GM21619 (cell line): ENCODE measurements at regions not wholly inside any gene's neighbourhood (a gene's known extent, or its start where the extent isn't known, plus 50 kb on each side); places are given as distances from the start of the nearest gene placed in this dataset.
"Not testable (repeated sequence)": the region's sequence is repeated elsewhere in the genome, so short reads cannot be mapped to it uniquely, and the experiment has no call there.

Source experiments
- ATAC-seq: cut with Tn5 transposase; IDR thresholded peaks from one replicate; pipeline ENCODE4 v1.9.1; 2021; ENCODE audit not compliant: unreplicated experiment

DNA sequence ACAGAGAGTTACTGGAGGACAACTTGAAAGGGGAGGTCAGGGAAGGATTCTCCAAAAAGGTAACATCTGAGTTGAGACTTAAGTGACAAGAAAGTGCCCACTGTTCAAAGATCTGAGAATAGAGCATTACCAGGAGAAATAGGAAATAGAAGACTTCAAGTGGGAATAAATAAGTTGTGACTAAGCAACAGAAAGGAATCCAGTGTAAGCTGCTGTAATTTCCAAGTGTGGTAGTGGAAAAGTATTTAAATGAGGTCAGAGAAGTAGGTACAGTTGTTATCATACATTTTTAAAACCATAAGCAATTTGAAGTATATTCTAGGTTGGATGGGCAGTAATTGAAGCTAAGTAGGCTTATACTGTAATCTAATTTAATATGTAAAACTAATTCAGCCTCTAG is 211.9 kb downstream of the FBXO8 start:
- ATAC-seq, result no peak

DNA sequence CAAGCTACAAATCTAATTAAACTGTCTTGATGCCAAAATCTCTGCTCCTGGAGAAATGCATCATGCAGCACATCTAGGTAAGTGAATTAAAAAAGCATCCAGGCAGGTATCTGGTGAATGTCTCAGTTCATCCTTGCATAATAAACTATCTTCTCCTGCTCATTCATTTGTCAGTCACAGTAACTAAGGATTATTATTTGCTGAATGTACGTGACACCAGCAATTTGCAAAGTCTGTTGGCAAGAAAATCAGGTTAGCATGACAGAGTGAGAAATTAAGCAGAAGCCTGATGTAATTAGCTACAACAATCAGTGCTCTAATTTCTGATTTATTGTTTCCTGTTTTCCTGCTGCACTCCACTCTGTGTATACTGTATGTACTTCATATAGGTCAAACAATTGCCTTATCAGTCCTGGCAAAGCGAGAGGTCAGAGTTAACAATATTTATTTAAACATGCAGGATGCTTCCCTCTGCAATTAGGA is 213.6 kb downstream of the FBXO8 start:
- no peak for ATAC-seq

DNA sequence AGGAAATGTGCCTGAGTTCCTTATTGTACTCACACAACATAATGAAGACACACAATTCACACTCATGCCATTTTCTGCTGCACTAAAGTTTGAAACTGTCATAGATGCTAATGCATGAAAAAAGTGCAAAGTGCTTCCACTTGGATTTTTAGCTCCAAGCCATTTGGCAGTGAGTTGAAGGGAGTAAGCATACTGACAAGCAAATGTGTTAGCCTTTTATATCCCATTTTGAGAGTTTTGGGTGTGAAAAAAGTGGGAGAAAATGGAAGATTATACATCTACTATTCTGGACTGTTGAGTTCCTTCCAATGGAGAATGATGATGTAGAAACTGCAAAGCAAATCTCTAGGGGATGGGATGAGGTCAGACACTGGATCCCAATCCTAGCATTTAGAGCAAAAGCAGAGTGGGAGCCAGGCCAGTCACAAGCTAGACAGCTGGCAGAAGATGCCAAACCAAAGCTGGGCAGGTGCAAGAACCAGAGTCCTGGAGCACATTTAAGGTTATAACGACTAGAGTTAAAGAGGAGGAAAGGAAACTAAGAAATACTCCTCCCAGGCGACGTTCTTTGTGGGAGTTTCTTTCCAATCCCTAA is 216.8 kb downstream of the FBXO8 start:
- ATAC-seq, result no peak

DNA sequence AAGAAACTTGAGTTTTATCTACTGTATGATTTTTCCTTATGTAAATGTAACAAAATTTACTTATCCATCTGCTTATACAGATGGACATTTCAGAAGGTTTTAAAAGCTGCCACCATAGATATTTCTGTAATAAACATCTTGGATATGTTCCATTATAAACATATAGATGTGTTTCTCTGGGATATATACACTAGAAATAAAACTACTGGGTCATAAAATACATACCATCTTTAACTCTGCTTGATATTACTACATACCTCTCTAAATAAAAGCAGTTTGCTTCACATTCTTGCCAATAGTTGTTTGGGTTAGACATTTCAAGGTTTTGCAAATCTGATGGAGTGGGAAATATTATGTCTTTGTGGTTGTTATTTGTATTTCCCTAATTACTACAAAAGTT is 220.6 kb downstream of the FBXO8 start:
- no peak for ATAC-seq

DNA sequence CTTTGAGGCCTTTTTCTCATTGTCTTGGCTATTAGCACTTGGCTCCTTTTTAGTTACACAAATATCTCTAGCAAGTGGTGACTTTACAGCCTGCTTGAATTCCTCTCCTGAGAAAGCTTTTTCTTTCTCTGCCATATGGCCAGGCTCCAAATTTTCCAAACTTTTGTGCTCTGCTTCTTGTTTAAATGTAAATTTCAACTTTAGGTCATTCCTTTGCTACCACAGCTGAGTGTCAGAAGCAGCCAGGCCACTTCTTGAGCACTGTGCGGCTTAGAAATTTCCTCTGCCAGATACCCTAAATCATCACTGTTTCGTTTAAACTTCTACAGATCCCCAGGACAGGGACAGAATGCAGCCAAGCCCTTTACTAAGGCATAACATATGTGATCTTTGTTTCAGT is 222.4 kb downstream of the FBXO8 start:
- no peak for ATAC-seq

DNA sequence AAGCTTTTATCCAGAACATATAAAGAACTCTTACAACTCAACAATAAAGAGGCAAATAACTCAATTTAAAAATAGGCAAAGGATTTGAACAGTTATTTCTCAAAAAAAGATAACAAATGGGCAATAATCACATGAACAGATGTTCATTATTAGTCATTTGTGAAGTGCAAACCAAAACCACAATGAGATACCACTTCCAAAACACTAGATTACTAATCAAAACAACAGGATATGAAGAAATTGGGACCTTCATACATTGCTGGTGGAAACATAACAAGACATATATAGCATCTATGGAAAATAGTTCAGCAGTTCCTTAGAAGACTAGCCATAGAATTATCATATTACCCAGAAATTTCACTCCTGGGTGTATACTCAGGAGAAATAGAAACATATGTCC is 224.6 kb downstream of the FBXO8 start:
- no peak for ATAC-seq

DNA sequence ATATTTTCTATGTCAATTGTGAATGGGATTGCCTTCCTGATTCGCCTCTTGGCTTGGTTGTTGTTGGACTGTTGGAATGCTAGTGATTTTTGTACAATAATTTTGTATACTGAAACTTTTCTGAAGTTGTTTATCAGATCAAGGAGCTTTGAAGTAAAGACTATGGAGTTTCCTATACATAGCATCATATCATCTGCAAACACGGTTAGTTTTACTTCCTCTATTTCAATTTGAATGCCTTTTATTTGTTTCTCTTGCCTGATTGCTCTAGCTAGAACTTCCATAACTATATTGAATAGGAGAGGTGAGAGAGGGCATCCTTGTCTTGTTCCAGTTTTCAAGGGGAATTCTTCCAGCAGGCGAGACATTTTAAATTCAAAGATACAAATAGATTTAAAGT is 226.5 kb downstream of the FBXO8 start:
- no peak for ATAC-seq

DNA sequence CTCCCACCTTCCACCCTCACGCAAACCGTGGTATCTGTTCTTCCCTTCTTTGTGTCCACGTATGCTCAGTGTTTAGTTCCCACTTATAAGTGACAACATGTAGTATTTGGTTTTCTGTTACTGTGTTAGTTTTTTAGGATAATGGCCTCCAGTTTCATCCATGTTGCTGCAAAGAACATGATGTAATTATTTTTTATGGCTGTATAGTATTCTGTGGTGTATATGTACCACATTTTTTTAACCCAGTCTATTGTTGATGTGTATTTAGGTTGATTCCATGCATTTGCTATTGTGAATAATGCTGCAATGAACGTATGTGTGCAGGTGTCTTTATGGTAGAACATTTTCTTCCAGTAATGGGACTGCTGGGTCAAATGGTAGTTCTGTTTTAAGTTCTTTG is 228.1 kb downstream of the FBXO8 start:
- no peak for ATAC-seq

DNA sequence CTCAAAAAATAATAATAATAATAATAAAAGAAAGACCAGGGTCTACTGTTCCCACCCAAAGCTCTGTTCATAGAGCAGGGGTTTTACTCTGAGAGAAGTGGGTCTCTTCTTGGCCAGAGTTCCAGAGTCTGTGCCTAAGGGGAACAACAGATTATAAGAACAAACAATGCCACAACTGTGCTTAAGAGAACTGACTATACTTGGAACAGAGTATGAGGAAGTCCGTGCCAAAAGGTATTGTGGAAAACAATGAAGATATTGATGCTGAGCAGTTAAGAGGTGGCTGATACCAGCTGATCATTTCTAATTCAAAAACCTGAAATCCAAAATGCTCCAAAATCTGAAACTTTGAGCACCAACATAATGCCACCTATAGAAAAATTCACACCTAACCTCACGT is 229.6 kb downstream of the FBXO8 start:
- ATAC-seq, result no peak

DNA sequence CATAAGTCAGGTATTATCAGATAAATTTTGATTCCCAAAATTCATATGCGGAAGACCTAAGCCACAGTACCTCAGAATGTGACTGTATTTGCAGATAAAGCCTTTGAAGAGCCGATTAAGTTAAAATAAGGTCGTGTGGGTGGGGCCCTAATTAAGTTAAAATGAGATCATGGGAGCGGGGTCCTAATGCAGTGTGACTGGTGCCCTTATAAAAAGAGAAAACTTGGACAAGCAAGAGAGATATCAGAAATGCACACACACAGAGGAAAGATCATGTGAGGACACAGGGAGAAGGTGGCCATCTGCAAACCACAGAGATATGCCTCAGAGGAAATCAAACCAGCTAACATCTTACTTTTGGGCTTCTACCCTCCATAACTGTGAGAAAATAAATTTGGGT is 236.1 kb downstream of the FBXO8 start:
- no peak for ATAC-seq

DNA sequence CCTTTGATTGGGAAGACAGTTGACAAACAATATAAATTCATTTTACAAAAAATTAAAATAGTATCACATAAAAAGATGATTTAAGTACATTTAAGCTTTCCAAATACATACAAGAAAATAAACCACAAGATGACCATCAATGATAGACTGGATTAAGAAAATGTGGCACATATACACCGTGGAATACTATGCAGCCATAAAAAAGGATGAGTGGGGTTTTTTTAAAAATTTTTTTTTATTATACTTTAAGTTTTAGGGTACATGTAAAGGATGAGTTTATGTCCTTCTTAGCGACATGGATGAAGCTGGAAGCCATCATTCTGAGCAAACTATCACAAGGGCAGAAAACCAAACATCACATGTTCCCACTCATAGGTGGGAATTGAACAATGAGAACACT is 237.6 kb downstream of the FBXO8 start:
- not testable (repeated sequence) for ATAC-seq

DNA sequence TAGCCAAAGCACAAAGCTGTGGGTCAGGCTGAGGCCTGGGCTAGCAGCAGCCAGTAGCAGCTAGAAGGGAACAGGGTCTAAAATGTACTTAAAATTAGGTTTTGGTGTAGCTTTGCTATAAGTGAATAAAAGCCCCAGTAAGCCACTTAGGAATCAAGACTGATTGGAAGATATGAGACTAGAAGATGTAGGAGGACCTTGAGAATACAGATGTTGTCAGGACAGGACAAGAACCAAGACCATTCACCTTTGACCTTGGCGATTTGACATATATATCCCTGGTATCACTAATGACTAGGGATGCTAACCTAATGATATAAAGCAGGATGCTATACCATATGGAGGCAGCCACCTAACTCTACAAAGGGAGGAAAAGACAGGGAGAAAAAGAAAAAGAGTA is 238.1 kb downstream of the FBXO8 start:
- ATAC-seq, result no peak

DNA sequence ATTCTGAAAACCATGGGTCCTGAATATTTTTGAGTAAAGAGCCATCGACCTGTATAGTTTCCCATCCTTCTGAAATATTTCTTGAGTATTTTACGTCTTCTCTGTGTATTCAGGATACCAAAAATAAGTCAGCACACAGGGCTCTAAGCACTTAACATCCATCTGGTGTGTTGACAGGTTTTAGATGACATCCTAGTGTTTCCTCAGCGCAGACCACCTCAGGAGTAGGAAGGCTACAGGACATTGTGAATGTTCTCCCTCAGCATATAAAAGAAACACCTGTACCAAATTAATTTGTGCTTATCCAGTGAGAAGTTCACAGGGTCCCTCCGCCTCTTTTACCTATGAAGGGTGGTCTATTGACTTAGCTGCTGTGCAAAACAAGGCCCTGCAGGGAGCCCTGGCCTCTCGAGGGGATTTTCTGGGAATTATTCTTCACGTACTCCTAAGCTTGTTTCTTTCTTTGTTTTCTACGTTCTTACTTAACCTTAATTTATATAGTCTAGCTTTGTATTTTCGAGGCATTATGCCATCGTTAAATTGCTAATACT is 241.8 kb downstream of the FBXO8 start:
- ATAC-seq, result no peak

DNA sequence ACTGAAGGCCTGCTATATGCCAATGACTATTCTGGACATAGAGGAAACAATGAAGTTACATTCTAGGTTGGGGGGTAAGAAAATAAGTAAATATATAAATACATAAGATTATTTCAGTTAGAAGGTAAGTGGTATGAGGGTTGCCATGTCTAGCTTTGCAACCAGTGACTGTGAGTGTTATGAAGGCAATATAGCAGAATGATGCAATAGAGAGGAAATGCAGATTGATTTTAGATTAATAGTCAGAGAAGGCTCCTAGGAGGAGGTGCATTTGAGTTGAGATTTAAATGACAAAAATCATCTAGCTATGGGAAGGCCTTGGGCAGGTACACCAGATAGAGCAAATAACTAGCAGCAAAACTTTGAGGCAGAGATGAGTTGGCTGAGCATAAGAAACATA is 243.2 kb downstream of the FBXO8 start:
- ATAC-seq, result no peak

DNA sequence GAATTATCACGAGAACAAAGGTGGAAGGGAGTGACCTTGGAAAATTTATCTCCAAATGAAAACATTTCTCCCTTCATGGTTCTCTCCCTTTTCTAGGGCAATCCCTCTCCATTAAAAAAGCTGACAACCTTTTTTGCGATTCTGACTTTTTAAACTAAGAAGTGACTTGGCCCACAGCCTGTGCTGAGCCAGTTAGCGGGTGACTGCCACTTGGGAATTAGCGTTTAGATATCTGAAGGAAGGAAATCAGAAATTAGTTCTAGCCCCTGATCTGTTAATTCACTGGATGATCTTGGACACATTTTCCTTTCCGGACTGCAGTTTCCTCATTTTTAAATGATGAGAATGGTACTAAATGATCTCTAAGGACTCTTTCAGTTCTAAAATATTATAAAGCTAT is 245.0 kb downstream of the FBXO8 start:
- ATAC-seq, result no peak

DNA sequence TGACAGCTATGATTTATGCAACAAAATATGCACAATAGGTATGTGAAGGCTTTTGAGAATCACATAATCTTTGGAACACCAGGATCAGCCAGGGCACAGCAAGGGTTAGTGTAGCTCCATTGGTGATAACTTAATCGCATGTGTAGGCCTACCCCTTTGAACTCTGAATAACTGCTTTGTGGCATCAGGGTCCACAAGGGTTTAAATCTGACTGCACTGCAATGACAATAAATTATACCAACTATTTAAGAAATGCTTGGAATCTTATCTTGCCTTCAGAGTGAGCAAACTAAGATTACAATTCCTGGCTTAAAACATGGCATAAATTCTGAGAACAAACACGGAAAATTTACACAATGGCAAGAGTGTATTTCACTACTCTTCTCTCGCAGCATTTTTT is 245.8 kb downstream of the FBXO8 start:
- no peak for ATAC-seq

DNA sequence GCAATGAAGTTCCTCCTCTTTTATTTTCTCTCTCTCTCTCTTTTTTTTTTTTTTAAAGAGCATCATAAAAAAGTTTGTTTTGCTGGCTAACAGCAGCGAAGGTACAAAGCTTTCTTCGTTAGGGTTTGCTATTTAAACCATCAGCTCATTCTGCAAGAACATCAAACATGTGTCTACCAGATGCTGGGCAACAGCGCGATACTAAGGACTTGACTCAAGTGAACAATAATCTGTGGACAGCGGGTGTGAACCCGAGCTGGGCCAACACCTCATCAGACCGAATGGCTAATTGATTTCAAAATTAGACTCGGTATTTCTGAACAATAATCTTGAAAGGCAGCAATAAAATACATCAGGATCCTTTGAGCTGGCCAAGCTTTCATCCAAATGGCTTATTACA is 246.4 kb downstream of the FBXO8 start:
- ATAC-seq, result no peak

DNA sequence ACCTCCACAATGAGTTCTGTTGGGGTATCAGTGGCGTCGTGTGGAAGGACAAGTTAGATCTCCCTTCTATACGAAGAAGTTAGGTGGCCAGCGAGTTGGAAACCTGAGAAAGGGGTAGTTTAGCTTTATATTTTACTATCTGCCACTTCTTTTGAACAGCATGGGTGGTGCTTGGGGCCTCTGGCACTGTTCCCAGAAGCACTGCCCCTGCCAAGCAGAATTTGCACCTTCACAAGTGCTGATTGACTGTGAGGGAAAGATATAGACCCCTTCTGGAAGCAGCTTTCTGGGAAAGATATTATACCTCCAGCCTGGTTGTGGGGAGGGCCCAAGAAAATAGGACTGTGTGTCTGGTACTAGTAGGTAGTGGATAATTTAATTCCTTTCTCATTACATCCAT is 246.9 kb downstream of the FBXO8 start:
- no peak for ATAC-seq

DNA sequence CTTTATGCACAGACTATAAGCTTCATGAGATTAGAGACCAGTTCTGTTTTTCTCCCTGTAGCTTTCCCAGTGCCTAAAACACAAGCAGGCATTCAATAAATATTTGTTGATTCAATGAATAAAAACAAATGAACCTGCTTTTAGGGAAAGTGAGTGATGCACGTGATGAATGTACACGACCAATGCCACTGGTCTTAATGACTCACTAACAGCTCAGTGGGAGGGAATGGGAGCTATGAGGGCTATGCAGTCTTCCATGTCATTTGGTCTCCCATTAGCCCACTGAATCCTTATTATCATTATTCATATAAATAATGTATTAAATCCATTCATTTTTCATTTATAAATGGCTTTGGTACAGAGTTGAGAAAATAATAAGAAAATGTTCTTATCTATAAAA is 247.4 kb downstream of the FBXO8 start:
- no peak for ATAC-seq

DNA sequence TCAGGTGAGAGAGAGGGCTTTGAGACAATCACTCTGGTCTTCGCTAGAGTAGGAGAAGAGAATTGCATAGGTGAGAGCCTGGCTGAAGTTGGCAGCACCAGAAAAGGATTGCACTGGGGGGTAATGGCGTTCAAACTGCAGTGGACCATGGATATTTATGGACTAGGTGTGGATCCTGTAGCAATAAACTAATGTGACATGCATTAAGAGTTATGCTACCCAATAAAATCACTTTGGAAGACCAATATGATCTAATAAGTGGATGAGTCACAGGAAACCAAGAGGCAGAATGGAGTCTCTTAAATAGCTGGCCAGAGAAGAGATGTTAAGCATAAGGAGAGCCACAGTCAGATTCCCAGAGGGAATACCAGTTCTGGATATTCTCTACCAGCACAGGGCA is 259.8 kb downstream of the FBXO8 start:
- ATAC-seq, result no peak

DNA sequence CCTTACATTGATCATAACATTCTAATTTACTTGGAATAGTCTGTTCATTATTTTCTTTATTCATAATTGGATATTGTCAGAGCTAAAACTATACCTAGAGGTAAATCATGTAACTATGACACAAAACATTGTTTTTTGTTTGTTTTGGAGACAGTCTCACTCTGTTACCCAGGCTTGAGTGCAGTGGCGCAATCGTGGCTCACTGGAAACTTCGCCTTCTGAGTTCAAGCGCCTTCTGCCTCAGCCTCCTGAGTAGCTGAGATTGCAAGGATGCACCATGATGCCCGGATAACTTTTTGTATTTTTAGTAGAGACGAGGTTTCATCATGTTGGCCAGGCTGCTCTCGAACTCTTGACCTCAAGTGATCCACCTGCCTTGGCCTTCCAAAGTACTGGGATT is 265.2 kb downstream of the FBXO8 start:
- no peak for ATAC-seq

DNA sequence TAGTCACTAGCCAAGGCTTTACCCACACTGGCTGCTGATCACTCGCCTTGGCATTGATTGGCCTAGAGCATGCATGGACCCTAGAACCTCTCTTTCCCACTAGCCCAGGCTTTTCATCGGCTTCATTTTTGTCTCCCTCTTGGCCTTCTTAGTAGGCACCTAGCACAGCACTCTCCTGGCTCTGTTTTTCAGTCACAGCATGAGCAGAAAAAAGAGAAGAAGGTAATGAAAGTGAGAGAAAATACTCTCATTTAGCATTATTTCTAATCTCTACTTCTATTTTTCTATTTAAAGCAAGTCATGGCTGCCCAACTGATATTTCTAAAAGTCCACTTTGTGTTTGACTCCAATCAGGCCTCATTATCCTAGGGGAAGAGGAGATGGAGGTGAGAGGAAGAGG is 267.2 kb downstream of the FBXO8 start:
- no peak for ATAC-seq

DNA sequence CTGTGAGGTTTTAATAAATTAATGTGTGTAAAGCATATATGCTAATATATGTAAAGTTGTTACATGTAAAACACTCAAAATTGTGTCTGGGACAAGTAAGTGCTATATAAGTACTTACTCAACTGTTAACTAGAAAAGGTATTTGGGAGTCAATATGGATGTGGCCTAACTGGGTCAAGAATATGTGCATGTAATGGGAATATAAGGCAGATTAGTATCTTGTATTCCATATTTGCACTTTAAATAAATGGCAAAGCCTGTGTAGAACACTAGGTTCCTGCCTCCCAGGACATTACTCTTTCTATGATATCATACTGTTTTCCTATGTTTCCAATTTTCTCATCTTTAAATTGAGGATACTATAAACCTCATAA is 270.6 kb downstream of the FBXO8 start:
- ATAC-seq, result no peak
